Activated CD4-positive, alpha-beta T cell treated with anti-CD3 and anti-CD28 coated beads, Interleukin-2, amount 50 U/mL, for 24 hours (primary cell): ENCODE measurements at regions not wholly inside any gene's neighbourhood (a gene's known extent, or its start where the extent isn't known, plus 50 kb on each side); places are given as distances from the start of the nearest gene placed in this dataset.
"Not testable (repeated sequence)": the region's sequence is repeated elsewhere in the genome, so short reads cannot be mapped to it uniquely, and the experiment has no call there.

Source experiments
- DNase-seq, 2 donors: peaks; one replicate each; pipeline ENCODE4 v3.0.0-alpha.2; 2020; ENCODE audit warnings: low read depth in 1 of 2, low spot score in 1 of 2

DNA sequence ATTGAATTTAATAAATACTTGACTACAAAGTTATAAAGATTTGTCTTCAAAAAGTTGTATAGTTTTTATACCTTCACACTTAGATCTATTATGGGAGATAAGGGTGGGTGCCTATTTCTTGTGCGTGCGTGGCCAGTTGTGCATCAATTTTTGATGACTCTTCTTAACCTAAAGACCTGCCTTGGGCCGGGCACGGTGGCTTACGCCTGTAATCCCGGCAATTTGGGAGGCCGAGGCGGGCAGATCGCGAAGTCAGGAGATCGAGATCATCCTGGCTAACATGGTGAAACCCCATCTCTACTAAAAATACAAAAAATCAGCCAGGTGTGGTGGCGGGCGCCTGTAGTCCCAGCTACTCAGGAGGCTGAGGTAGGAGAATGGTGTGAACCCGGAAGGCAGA, 830.1 kb downstream of the BRD1 start:
- DNase-seq: not testable (repeated sequence)

DNA sequence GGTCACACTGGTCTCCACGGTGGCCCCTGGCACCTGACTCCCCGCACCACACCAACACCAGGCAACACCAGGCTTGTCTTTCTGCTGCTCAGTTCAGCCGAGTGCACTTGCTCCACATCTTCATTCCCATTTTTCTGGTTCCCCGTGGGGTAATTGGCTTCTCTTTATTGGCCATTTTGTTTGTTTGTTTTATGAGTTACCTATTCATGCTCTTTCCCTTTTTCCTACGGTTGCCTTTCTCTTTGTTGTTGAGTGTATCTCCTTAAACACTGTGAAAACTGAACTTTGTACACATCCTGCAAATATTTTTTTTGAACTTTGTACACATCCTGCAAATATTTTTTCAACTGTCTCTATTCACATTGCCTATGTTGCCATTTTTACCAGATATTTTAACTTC, 834.0 kb downstream of the BRD1 start:
- DNase-seq: no peak

GRCh38 chr22:48984639-48985038, 843.0 kb downstream of the BRD1 start:
- DNase-seq: no peak

DNA sequence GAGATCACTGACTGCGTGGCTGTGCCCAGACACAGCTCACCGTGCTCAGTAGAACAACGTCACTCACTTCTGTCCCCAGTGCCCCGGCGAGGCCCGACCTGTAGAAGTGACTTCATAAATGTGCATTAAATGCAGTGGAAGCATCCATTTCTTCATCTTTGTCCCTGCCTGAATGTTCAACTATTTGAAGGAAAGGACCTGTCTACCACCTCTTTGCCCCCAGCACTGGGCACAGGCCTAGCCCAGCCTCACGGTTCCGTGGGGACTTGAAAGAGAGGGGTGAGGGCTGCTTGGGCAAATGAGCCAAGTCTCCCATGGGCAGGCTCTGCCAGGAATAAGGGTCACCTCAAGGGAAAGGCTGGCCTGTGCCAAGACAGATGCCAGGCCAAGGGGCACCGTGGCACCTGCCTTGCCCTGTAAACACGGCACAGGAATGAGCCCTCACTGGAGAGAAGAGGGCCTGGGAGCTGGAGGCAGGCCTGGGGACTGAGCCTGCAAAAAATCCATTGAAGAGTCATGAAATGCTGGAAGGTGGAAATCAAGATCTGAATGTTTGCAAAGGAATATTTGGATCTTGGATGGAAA, 845.3 kb downstream of the BRD1 start:
- no peak for DNase-seq

GRCh38 chr22:48981371-48982061, 846.2 kb downstream of the BRD1 start:
- DNase-seq: no peak

- no peak for DNase-seq
Measured at GRCh38 chr22:48980918-48981317, 846.8 kb downstream of the BRD1 start.

DNA sequence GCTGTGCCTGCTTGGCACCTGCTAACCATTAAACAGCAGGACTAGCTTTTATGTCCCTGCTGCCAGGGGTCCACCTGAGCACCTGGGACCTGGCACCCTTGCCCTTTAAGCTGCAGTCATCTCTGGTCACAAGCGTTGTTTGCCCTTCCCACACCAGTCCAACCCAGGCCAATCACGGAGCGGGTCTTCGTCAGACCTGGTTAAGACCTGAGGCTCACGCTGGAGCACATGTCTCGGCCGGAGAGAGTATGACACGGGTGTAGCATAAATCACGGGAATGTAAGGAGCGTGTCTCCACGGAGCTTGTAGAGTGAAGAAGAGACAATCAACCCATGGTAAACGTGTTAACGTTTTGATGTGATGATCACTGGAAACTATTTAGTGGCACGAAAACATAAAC, 847.3 kb downstream of the BRD1 start:
- no peak for DNase-seq

DNA sequence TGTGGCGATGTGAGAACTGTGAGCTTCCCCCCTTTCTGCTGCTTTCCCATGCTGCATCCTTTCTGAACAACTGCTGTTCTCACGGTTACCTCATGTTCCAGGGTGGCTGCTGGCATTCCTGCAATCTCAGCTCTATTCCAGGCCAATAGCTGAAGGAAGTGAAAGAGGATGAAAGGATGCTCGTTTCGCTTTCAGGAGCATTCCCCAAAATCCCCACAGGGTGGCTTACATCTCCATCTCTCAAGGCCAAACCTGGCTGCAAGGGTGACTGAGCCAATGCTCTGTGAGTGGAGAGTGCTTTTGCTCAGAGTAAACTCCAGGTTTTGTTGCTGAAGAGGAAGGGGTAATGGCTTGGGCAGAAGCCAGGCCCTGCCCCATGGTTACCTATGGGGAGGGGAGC, 848.2 kb downstream of the BRD1 start:
- no peak for DNase-seq

DNA sequence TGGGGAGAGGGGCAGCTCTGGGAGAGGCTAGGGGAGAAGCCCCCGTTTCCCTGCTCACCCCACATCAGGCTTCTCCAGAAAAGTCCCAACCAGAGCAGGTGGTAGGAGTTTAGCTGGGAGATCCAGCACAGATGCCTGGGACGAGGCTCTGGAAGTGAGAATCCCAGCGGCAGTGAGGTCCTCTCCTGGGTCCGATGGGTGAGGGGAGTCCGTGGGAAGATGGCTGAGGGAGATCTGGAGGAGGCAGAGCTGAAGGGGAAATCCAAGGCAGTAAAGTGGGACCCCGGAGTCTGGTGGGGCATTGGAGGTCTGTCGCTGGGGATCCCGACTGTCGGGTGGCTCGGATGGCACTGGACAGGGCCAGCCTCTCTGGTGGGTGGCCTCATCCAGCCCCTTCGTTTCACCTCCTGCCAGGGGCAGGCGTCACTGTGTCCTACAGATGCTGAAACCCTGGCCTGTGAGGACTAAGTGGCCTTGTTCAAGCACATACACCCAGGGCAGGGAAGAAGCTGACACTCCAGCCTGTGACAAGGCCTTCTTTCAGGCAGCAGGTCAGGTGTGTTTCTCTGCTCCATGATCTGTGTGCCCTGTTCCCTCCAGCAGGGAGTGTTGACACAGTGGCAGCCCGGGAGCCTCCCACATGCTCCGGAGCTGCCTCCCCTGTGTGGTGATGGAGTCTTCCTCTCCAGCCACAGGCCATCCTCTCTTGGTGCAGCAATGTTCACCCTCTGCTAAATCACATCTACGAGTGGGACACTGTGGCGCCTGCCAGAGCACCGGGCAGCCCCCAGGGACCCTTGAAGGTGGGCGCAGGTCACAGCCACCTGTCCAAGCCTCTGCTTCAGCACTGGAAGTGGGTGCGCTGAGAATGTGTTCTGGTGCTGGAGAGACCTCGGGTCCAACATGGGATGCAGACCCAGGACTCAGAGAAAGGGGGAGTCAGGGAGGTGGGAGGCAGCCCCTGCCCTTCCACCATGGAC, 850.8 kb downstream of the BRD1 start:
- DNase-seq: no peak

GRCh38 chr22:48975886-48976285, 851.8 kb downstream of the BRD1 start:
- no peak for DNase-seq

GRCh38 chr22:48975316-48975741, 852.3 kb downstream of the BRD1 start:
- no peak for DNase-seq

DNA sequence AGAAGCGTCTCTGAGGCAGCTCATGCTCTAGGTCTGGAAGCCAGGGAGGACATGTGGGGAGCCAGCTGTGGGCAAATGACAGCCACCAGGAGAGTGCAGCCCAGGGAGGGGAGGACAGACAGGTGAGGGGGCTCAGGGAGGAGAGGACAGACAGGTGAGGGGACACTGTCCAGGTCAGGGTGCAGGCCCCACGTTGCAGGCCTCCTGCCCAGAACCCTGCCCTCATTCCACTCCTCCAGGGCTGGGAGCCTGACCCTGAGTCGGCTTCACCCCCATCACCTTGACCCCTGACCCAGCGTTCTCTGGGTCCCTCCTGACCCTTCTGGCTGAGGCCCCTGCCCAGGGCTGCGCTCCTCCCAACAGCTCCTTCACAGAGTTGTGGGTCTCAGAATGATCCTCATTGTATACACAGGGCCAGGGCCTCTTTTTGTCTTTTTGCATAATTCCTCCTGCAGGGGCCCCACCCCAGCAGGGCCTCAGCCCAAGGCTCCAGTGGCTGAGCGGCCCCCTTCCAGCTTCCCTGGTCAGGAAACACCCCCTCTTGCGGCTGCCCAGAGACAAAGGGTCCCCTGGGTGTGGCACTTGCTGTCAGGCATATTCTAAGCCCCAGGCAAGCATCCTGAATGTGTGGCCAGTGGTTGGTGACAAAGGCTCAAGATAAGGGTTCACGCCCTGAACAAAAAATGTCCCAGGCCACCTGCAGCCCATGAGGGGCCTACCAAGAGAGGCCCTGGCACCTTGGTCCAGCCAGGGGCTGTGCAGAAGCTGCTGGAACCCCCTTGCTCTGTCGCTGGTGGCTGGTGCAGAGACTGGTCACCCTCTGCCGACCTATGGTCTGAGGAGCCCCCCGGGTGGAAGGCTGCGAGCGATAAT, 853.0 kb downstream of the BRD1 start:
- DNase-seq: no peak

DNA sequence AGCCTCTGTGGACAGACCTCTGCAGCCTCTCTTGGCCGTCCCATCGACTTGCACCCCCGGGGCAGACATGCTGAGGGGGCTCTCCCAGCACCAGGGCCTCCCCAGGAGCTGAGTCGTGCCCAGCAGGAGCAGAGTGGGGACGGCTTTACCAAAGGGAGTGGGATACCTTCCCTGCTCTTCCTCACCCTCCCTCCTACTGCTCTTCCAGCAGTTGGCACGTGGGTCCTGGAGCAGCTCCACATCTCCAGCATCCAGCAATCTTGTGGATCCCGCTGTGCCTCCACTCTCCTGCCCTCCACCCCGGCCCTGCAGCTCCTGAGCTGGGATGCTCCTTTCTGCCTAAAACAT, 854.0 kb downstream of the BRD1 start:
- DNase-seq: no peak

GRCh38 chr22:48972979-48973693, 854.5 kb downstream of the BRD1 start:
- no peak for DNase-seq

DNA sequence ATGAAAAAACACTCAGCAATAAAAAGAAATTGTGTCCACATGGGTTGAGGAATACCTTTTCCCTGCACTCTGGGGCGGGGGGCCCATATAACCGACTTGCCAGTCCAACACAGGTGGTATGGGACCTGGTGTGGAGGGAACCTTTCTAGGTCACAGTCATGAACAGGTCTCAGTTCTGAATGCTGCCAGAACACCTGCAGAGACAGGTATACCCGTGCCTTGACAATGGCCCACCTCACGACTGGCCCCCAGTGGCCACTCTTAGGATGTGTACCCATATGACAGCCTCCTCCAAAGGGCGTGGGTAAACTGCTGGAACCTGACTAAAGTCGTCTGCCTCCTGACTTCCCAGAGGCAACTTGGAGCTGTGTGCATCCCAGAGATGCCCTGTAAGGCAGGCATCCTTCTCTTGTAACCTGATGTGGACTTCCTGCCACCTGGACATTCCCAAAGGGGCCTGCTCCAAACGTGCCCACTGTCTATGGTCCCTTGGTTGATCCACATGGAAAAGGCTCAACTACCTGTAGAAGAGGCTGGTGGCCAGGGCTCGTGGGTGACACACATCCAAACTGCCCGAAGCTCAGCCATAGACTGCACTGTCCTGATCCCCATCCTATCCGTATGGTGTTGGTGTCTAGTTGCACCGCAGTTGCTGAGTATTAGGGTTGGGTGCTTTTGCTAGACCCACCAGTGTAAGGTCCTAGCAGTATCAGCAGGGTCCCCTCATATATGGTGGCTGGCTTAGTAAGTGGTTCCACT, 859.3 kb downstream of the BRD1 start:
- no peak for DNase-seq

DNA sequence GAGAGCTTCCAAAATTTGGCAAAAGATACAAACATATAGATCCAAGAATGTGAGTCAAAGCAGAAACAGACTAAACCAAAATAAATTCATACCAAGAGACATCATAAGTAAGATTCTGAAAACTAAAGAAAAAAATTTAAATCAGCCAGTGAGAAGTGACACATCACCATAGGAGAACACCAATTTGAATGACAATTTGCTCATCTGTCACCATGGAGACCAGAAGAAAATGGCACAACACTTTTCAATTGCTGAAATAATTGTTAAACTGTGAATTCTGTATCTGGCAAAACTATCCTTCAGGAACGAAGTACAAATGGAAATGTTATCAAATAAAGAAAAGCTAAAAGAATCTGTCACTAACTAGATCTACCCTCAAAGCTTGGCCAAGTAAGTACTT, 864.3 kb downstream of the BRD1 start:
- DNase-seq: no peak

DNA sequence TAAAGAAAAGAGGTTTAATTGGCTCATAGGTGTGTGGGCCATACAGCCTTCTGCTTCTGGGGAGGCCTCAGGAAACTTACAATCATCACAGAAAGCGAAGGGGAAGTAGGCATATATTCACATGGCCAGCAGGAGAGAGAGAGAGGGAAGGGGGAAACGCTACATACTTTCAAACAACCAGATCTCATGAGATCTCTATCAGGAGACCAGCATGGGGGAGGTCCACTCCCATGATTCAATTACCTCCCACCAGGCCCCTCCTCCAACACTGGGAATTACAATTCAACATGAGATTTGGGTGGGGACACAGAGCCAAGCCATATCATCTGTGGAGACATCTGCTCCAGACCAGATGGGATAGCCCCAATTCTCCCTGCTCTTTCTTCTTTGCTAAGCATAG, 866.0 kb downstream of the BRD1 start:
- no peak for DNase-seq

GRCh38 chr22:48960980-48961660, 866.6 kb downstream of the BRD1 start:
- no peak for DNase-seq

GRCh38 chr22:48960576-48960975, 867.1 kb downstream of the BRD1 start:
- DNase-seq: no peak
